ENCODE measurements at regions not wholly inside any gene's neighbourhood (a gene's known extent, or its start where the extent isn't known, plus 50 kb on each side); places are given as distances from the start of the nearest gene placed in this dataset.
"Not testable (repeated sequence)": the region's sequence is repeated elsewhere in the genome, so short reads cannot be mapped to it uniquely, and the experiment has no call there.

DNA sequence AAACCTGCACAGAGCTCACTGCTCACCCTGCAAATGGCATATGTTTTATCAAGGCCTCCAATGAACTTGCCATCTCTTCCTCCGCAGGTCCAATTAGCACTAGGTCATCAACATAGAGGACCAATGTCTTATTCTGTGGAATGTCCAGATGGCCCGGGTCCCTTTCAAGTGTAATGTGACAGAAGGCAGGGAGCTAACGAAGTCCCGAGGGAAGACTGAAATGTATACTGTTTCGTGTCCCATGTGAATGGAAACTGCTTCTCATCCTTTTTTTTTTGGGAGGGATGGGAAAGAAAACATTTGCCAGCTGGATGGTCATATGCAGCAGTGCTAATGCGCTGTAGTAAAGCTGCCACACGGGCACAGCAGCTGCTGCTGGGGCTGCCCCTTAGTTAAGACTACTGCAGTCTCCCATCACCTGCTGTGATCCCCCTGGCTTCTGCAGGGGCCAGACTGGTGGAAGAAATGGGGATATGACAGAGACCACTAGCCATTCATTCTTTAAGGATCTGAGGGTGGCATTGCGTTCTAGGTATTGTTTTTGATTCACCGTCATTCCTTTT lies 61.7 kb upstream of the CCNY start:
- Histone ChIP-seq H3K9ac (no peak overlapping the region), H3K36me3 (no peaks in the 10 kb centered on the region), H3K27ac (no peak overlapping the region), H3K4me2 (no peak overlapping the region), H3K9me3 (replicated peaks in 1 of 11) (peaks cover 23 to 53% (median 29%) of the 10 kb centered on the region in 11 experiments), H3K27me3 (no peaks in the 10 kb centered on the region), H3K4me3 (no peak overlapping the region), H4K20me1 (no peaks in the 10 kb centered on the region), H3K4me1 (peaks cover 21 to 26% (median 24%) of the 10 kb centered on the region in 10 experiments; a peak in 19 of 20 replicates)
- no peak for TF ChIP-seq Cebpa-rat (IDR thresholded peaks at IDR 0.05)

DNA sequence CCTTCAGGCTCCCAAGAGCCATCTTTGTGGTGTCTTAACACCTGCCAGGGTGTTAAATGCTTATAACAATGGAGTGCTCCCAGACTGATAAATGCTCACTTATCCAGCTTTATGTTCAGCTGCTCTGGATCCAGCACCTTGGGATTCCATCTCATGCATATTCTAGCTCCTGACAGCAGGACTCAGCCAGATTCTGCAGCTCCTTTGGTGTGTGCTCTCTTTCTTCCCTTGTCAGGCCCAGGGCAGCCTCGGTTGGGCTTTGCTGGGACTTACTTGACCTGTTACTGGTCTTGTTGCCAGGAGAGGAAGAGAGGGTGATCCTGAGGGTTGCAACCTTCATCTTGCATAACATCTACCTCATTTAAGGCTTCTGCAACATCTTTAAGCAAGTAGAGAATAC lies 59.4 kb upstream of the CCNY start:
- peaks cover 0 to 3% (median under 1%) of the 10 kb centered on the region in 10 experiments; a peak in 9 of 20 replicates for H3K4me1 ChIP-seq

GRCh38 chr10:35280246-35280645 lies 56.1 kb upstream of the CCNY start:
- Histone ChIP-seq H3K4me1 (peaks cover 13 to 27% (median 21%) of the 10 kb centered on the region in 10 experiments), H3K9me3 (replicated peaks in 1 of 11) (peaks cover 10 to 48% (median 23%) of the 10 kb centered on the region in 11 experiments; a peak in 20 of 22 replicates)
- not testable (repeated sequence) for H3K27me3 ChIP-seq, H3K4me3 ChIP-seq, H3K36me3 ChIP-seq, H4K20me1 ChIP-seq, H3K9ac ChIP-seq, H3K4me2 ChIP-seq, H3K27ac ChIP-seq

More for the DNA sequence above, 59.4 kb upstream of the CCNY start:
- H3K27me3 ChIP-seq, result no peaks in the 10 kb centered on the region
- H3K9me3 ChIP-seq (replicated peaks in 1 of 11), result peaks cover 35 to 65% (median 50%) of the 10 kb centered on the region in 11 experiments
- H3K4me3 ChIP-seq, result no peak overlapping the region
- H3K9ac ChIP-seq, result no peak overlapping the region
- no peaks in the 10 kb centered on the region for H3K36me3 ChIP-seq
- H4K20me1 ChIP-seq, result no peaks in the 10 kb centered on the region
- TF ChIP-seq Cebpa-rat (IDR thresholded peaks at IDR 0.05), result no peak
- H3K4me2 ChIP-seq, result no peak overlapping the region
- no peak overlapping the region for H3K27ac ChIP-seq

All from BLaER1 treated with 17β-estradiol and CSF1 and Interleukin-3, amounts not matched to agents 10 nM and 100 nM (cell line).